AG09319 (cell line): ENCODE measurements at regions not wholly inside any gene's neighbourhood (a gene's known extent, or its start where the extent isn't known, plus 50 kb on each side); places are given as distances from the start of the nearest gene placed in this dataset.

Source experiments
- DNase-seq: peaks from one replicate; pipeline ENCODE4 v3.0.0-alpha.2; 2010; ENCODE audit warnings: low read depth; ENCODE audit errors: extremely low read depth
- CTCF ChIP-seq: IDR thresholded peaks from 2 replicates; pipeline ENCODE4 v1.5.1; 2011; ENCODE audit warnings: low read depth, mild to moderate bottlenecking, inconsistent platforms, low read length, moderate library complexity

- peak; percentile 35 for DNase-seq
- no peak for TF ChIP-seq CTCF
These were observed 185.7 kb upstream of the TOPAZ1 start for GRCh38 chr3:44055951-44056350.

GRCh38 chr3:44056446-44057240, 185.0 kb upstream of the TOPAZ1 start:
- no peak for TF ChIP-seq CTCF
- DNase-seq = no peak

- no peak for TF ChIP-seq CTCF
- no peak for DNase-seq
These were observed 183.4 kb upstream of the TOPAZ1 start for GRCh38 chr3:44058022-44058867.

- TF ChIP-seq CTCF = no peak
These were observed 182.8 kb upstream of the TOPAZ1 start for GRCh38 chr3:44058868-44059203.

GRCh38 chr3:44060164-44060563, 181.5 kb upstream of the TOPAZ1 start:
- DNase-seq = no peak
- TF ChIP-seq CTCF = no peak

More at GRCh38 chr3:44058868-44059203, 182.8 kb upstream of the TOPAZ1 start:
- no peak for DNase-seq

- no peak for DNase-seq
- no peak for TF ChIP-seq CTCF
These were observed 180.4 kb upstream of the TOPAZ1 start for GRCh38 chr3:44061268-44061667.

GRCh38 chr3:44061961-44062360, 179.7 kb upstream of the TOPAZ1 start:
- TF ChIP-seq CTCF = no peak

More at GRCh38 chr3:44061961-44062360, 179.7 kb upstream of the TOPAZ1 start:
- no peak for DNase-seq
